Subcutaneous abdominal adipose tissue (tissue), 5 donors: ENCODE measurements at regions not wholly inside any gene's neighbourhood (a gene's known extent, or its start where the extent isn't known, plus 50 kb on each side); places are given as distances from the start of the nearest gene placed in this dataset.

ENCODE experiments used
- H3K27ac ChIP-seq: one replicate; pipeline ENCODE4 v1.7.0; 2013; ENCODE audit warnings: low read depth, mild to moderate bottlenecking, inconsistent platforms, low read length, moderate library complexity
- H3K27me3 ChIP-seq, 5 donors: one replicate each; pipeline ENCODE4 v1.7.0; 2013; ENCODE audit warnings: low read length in 5 of 5, inconsistent platforms in 1 of 5; ENCODE audit not compliant: control insufficient read depth in 5 of 5, insufficient read depth in 4 of 5
- H3K36me3 ChIP-seq, 5 donors: one replicate each; pipeline ENCODE4 v1.7.0; 2013; ENCODE audit warnings: low read length in 5 of 5; ENCODE audit not compliant: control insufficient read depth in 5 of 5, insufficient read depth in 5 of 5
- H3K4me1 ChIP-seq, 5 donors: one replicate each; pipeline ENCODE4 v1.7.0; 2013; ENCODE audit warnings: low read length in 5 of 5, mild to moderate bottlenecking in 3 of 5, moderate library complexity in 1 of 5; ENCODE audit not compliant: control insufficient read depth in 5 of 5, insufficient read depth in 5 of 5
- H3K4me3 ChIP-seq, 5 donors: one replicate each; pipeline ENCODE4 v1.7.0; 2013; ENCODE audit warnings: low read length in 5 of 5, low read depth in 1 of 5
- H3K9ac ChIP-seq, 5 donors: one replicate each; pipeline ENCODE4 v1.7.0; 2013; ENCODE audit warnings: low read length in 5 of 5, mild to moderate bottlenecking in 4 of 5, moderate library complexity in 3 of 5
- H3K9me3 ChIP-seq, 5 donors: one replicate each; pipeline ENCODE4 v1.7.0; 2013; ENCODE audit warnings: low read length in 5 of 5; ENCODE audit not compliant: control insufficient read depth in 5 of 5
- donor health status: healthy.
- donor health status: healthy.
- donor health status: healthy.
- donor health status: healthy.
- donor health status: healthy.

DNA sequence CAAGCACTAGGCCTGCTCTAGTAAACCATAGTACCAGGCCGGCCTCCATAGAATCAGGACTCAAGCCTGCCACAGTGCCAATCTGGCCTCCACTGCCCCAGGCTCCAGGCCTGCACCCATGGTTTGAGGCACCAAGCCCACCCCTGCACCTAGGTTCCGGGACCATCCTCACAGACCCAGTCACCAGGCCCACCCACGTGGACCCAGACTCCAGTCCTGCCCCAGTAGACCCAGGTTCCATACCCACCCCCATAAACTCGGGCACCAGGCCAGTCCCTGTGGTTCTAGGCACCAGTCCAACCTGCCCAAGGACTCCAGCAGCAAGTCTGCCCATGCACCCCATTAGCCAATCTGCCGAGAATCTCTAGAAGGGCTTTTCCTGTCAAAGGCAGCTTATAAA is 501.8 kb upstream of the TMPO start:
- no peaks in the 10 kb centered on the region for H3K27me3 ChIP-seq
- no peak overlapping the region for H3K9ac ChIP-seq
- H3K9me3 ChIP-seq, result no peaks in the 10 kb centered on the region
- H3K36me3 ChIP-seq, result no peaks in the 10 kb centered on the region
- no peaks in the 10 kb centered on the region for H3K4me1 ChIP-seq
- H3K27ac ChIP-seq, result no peak overlapping the region
- no peak overlapping the region for H3K4me3 ChIP-seq

DNA sequence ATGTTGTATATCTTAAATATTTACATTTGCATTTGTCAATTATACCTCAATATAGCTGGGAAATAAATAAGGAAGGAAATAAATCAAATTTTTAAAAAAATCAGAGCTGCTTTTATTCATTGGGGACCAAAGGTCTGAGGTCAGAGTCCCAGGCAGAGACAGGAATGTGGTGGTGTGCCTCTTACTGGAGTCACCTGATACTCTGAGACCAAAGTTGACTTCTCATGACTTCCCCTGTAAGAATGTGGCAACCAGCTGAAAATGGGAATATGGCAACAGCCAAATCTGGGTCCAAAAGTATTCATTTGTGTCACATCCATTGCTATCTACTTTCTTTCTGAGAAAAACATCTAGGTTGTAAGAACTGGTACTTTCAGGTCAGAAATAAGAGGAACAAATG is 496.6 kb upstream of the TMPO start:
- Histone ChIP-seq H3K27me3 (no peaks in the 10 kb centered on the region), H3K4me1 (no peaks in the 10 kb centered on the region), H3K9ac (no peak overlapping the region), H3K27ac (no peak overlapping the region), H3K4me3 (no peak overlapping the region), H3K36me3 (no peaks in the 10 kb centered on the region), H3K9me3 (peaks cover 0 to 2% (median 0%) of the 10 kb centered on the region in 5 donors)

DNA sequence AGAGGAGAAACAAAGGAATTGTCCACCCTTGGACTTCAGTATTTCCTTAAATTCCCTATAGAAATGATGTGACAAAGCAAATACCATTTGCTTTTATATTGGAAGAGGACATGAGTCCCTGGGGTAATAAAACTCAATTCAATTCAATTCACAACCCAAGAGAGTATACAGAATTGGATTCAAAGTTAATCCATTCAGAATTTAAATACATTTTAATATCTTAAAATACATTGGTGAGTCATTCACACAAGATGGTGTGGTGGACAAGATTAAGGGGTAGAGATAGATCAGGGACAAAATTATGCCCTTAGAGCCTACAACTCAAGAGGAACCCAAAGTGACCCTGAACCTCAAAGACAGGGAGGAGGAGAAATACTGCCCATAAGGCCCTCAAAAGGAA is 495.0 kb upstream of the TMPO start:
- H3K9ac ChIP-seq, result no peak overlapping the region
- no peak overlapping the region for H3K27ac ChIP-seq
- H3K4me1 ChIP-seq, result no peaks in the 10 kb centered on the region
- peaks cover 0 to 2% (median 0%) of the 10 kb centered on the region in 5 donors for H3K9me3 ChIP-seq
- no peaks in the 10 kb centered on the region for H3K36me3 ChIP-seq
- H3K4me3 ChIP-seq, result no peak overlapping the region
- no peaks in the 10 kb centered on the region for H3K27me3 ChIP-seq

DNA sequence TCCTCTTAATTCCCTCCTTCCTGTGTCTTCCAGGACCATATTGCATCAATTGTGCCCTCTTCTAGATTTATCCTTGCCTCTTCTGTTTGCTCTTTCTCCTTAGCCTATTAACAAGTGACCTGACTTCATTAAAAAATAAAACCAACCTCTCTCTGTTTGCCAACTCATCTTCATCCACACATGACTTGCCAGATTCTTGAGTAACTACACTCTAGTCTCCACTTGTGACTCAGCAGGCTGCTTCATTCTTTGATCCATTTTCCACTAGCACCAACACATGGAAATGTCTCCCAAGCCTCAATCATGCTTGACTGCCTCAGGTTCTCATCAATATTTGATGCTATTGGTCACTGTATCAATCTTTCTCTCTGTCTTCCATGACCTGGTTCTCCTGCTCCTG is 492.4 kb upstream of the TMPO start:
- Histone ChIP-seq H3K4me3 (no peak overlapping the region), H3K27ac (no peak overlapping the region), H3K9ac (no peak overlapping the region), H3K4me1 (no peaks in the 10 kb centered on the region), H3K36me3 (no peaks in the 10 kb centered on the region), H3K27me3 (no peaks in the 10 kb centered on the region), H3K9me3 (peaks cover 0 to 2% (median 0%) of the 10 kb centered on the region in 5 donors)

DNA sequence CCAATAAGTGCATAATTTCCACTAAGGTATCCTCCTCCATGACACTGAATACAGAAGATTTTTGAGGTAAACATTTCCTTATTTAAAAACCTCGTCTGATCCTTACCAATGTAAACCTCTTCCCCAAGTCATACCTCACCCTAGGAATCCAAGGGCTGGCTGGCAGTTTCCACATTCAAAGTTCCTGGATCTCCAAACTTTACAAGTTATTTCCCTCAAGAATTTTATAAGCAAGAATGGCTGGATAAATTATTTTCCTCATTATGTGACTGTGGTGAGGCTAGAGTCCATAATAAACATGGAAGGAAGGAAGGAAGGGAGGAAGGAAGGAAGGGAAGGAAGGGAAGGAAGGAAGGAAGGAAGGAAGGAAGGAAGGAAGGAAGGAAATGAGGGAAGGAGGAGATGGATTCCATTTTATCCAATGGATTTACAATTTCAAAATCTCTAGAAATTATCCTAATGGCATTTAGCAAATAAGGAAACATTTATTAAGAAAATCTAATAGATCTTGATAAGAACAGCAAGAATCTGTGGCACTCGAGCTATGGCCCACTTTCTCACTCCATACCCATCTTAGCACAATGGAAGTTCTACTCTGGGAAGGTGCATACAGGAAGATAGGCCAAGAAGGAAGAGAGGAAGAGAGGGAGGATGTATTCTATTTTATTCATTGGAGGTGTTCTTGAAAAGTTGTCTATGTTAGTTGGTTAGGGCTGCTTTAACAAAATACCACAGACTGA is 477.8 kb upstream of the TMPO start:
- no peaks in the 10 kb centered on the region for H3K4me1 ChIP-seq
- no peak overlapping the region for H3K27ac ChIP-seq
- H3K9me3 ChIP-seq, result peaks cover 0 to 10% (median 3%) of the 10 kb centered on the region in 5 donors
- H3K36me3 ChIP-seq, result no peaks in the 10 kb centered on the region
- H3K9ac ChIP-seq, result no peak overlapping the region
- H3K4me3 ChIP-seq, result no peak overlapping the region
- H3K27me3 ChIP-seq, result no peaks in the 10 kb centered on the region

DNA sequence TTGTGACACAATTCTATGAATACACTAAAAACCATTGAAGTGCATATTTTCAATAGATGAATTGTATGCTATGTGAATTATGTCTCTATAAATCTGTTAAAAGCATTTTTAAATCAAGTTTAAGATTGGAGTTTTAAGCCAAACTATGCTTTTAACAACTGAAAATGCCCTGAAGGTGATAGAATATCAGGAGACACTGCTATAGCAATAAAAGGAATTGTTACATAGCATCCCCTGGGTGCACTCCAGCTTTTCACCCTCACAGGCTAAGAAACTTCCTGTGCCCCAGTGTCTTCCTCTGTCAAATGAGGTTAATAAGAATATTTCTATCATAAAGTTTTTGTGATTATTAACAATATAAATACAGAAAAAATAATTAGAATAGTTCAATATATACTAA is 472.7 kb upstream of the TMPO start:
- no peak overlapping the region for H3K4me3 ChIP-seq

DNA sequence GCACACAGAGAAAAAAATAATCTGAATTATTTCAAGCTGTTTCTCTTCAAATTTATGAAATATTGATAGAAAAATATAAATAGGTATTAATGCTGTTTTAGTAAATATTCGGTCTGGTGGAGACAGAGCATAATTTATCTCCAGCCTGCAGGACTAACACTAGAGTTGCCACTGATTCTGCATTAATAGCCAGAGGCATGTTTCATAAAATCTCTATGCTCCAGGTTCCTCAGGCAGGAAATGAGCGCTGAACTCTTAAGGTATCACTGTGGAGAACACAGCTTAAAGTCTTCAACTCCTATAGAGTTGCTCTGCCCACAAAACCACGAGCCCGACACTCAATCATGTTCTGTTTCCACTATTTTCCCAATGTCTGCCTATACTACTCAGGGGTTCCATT is 470.0 kb upstream of the TMPO start:
- no peak overlapping the region for H3K27ac ChIP-seq
- no peaks in the 10 kb centered on the region for H3K4me1 ChIP-seq
- H3K9me3 ChIP-seq, result peaks cover 0 to 3% (median 0%) of the 10 kb centered on the region in 5 donors
- H3K27me3 ChIP-seq, result no peaks in the 10 kb centered on the region
- H3K4me3 ChIP-seq, result no peak overlapping the region
- H3K9ac ChIP-seq, result no peak overlapping the region
- H3K36me3 ChIP-seq, result no peaks in the 10 kb centered on the region

More for the DNA sequence above, 472.7 kb upstream of the TMPO start:
- Histone ChIP-seq H3K9me3 (peaks cover 0 to 9% (median 3%) of the 10 kb centered on the region in 5 donors), H3K27ac (no peak overlapping the region), H3K27me3 (no peaks in the 10 kb centered on the region), H3K36me3 (no peaks in the 10 kb centered on the region), H3K9ac (no peak overlapping the region), H3K4me1 (no peaks in the 10 kb centered on the region)

DNA sequence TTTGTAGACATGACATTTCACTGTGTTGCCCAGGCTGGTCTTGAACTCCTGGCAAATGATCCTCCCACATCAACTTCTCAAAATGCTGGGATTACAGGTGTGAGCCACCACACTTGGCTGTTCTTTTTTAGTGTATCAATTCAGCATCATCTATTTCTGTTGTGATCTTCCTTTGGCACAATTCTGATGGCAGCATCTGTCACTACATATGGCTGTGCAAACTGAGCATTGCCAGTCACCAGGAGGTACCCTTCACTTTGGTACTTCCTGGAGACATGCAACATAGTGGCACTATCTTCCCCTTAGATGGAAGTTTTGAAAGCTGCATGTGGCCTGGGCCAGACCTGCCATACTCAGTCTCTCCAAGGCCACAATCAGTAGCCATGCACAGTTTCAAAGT is 467.1 kb upstream of the TMPO start:
- no peak overlapping the region for H3K9ac ChIP-seq
- H3K4me1 ChIP-seq, result no peaks in the 10 kb centered on the region
- H3K36me3 ChIP-seq, result no peaks in the 10 kb centered on the region
- no peak overlapping the region for H3K4me3 ChIP-seq
- no peaks in the 10 kb centered on the region for H3K9me3 ChIP-seq
- H3K27ac ChIP-seq, result no peak overlapping the region
- no peaks in the 10 kb centered on the region for H3K27me3 ChIP-seq

DNA sequence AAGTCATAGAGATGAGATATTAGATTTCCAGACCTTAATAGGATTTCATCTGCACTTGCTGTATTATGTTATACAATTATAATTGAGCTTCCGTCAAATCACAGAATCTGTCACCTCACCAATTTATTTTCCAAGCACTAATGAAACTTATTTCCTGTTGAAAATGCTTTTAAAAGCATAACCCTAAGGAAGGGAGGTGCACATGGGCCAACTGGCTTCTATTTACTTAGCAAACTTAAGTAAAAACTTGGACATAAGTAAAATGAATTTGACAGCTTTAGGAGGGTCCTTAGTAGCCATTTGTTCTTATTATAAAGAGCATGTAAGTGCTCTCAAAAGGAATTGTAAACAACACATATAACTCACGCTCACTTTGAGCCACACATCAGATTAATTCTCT is 462.2 kb upstream of the TMPO start:
- Histone ChIP-seq H3K27me3 (no peaks in the 10 kb centered on the region), H3K4me3 (no peak overlapping the region), H3K9me3 (no peaks in the 10 kb centered on the region), H3K4me1 (no peaks in the 10 kb centered on the region), H3K9ac (no peak overlapping the region), H3K27ac (no peak overlapping the region), H3K36me3 (no peaks in the 10 kb centered on the region)

DNA sequence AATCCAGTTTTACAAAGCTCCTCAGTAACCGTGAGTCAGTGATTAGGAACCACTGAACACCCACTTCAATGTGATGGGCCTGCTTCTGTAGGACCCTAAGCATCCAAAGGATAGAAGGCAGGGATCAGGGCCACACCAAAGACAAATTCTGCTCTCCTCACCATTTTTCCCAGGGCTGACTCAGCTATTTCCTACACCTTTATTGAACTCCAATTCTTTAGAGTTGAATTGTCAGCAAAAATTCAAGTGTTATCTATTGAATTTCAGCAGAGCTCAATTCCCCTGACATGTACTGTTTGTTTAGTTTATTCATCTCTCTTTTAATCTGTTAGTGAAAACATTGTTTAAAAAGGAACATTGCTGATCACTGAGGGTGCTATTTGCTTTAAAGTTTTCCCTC is 457.7 kb upstream of the TMPO start:
- Histone ChIP-seq H3K4me1 (no peaks in the 10 kb centered on the region), H3K27me3 (no peaks in the 10 kb centered on the region), H3K36me3 (no peaks in the 10 kb centered on the region), H3K9me3 (no peaks in the 10 kb centered on the region), H3K4me3 (no peak overlapping the region), H3K9ac (no peak overlapping the region), H3K27ac (no peak overlapping the region)
